ENCODE measurements at regions not wholly inside any gene's neighbourhood (a gene's known extent, or its start where the extent isn't known, plus 50 kb on each side); places are given as distances from the start of the nearest gene placed in this dataset.

- no peak for DNase-seq (ENCODE audit: low read depth in 1 of 2, low spot score in 1 of 2)
- TF ChIP-seq JUND (IDR thresholded peaks at IDR 0.05; ENCODE audit: low read depth) = no peak
- in situ Hi-C loops (cut with HindIII; ENCODE audit: low pct_unique_long_range_greater_than_20kb, low sequenced_read_pairs) = no loop called here
These were observed 385.0 kb downstream of the CD83 start for GRCh38 chr6:14502551-14502950.

GRCh38 chr6:14505401-14505800 lies 387.8 kb downstream of the CD83 start:
- in situ Hi-C loops (cut with HindIII; ENCODE audit: low pct_unique_long_range_greater_than_20kb, low sequenced_read_pairs) = no loop called here
- no peak for TF ChIP-seq JUND (IDR thresholded peaks at IDR 0.05; ENCODE audit: low read depth)
- no peak for DNase-seq (ENCODE audit: low read depth in 1 of 2, low spot score in 1 of 2)

DNA sequence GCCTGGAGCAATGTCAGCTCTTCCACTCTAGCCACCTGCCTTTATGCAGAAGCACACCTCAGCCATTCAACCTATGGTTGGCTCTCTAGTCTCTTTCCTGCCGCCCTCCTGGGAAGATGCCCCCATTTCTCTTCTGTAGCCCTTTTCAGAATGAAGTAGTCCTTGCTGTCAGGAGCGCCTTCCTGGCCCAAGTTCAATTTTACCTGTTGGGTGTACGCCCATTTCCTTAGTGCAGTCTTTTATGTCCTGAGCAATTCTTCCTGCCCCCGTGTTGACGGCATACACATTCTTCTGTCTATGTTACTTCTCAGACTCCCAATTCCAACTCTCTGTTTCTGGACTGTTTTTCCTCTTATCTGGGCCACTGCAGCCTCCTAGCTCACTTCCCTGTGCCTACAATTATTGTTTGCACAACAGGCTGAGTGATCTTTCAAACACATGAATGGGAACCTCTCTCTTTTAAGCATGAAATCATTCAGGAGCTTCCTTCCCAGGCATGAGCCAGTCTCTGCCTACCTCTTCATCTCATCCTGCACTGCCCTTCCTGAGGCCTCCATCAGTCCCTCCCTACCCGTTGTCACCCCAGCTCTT lies 389.2 kb downstream of the CD83 start:
- in situ Hi-C loops (cut with HindIII; ENCODE audit: low pct_unique_long_range_greater_than_20kb, low sequenced_read_pairs) = no loop called here
- no peak for DNase-seq (ENCODE audit: low read depth in 1 of 2, low spot score in 1 of 2)
- TF ChIP-seq JUND (IDR thresholded peaks at IDR 0.05; ENCODE audit: low read depth) = no peak

DNA sequence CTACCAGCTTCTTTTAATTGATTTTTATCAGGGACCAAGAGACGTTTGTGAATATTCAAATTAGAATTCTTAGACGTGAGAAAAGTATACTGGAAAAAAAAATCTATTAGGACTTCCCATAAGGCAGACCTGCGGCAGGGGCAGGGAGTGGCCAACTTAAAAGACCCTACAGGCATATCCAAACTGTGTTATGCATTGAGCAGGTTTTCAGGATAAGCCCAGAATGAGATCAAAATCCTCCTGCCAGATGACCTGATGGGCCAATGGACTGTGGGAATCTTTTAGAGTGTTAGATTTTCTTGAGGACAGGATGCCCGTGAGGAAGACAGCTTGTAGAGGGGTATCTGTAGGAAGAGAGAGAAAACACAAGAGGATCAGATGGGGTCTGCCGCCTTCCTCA lies 391.5 kb downstream of the CD83 start:
- no peak for TF ChIP-seq JUND (IDR thresholded peaks at IDR 0.05; ENCODE audit: low read depth)
- in situ Hi-C loops (cut with HindIII; ENCODE audit: low pct_unique_long_range_greater_than_20kb, low sequenced_read_pairs) = no loop called here
- DNase-seq (ENCODE audit: low read depth in 1 of 2, low spot score in 1 of 2) = no peak

DNA sequence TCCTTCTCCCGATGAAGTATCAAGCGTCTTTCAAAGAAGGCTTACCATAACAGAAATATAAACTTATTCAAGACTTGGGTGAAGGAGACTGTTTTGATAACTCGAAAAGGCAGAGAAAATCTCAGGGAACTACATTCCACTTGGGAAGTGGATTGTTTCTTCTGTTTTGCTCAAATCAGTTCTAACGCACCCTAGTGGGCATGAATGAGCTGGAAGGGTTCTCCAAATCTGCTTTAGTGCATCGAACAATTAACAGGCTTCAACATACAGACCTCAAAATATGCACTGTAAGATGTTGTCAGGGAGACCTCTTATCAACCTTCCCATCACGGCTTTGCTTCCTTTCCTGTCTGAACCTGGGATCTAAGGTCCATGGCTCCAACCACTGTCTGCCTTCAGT lies 392.5 kb downstream of the CD83 start:
- peak in 1 of 2 experiments; percentile 32 for DNase-seq (ENCODE audit: low read depth in 1 of 2, low spot score in 1 of 2)
- no peak for TF ChIP-seq JUND (IDR thresholded peaks at IDR 0.05; ENCODE audit: low read depth)
- in situ Hi-C loops (cut with HindIII; ENCODE audit: low pct_unique_long_range_greater_than_20kb, low sequenced_read_pairs) = no loop called here

- in situ Hi-C loops (cut with HindIII; ENCODE audit: low pct_unique_long_range_greater_than_20kb, low sequenced_read_pairs) = no loop called here
- TF ChIP-seq JUND (IDR thresholded peaks at IDR 0.05; ENCODE audit: low read depth) = no peak
- no peak for DNase-seq (ENCODE audit: low read depth in 1 of 2, low spot score in 1 of 2)
These were observed 393.6 kb downstream of the CD83 start for GRCh38 chr6:14511061-14511586.

DNA sequence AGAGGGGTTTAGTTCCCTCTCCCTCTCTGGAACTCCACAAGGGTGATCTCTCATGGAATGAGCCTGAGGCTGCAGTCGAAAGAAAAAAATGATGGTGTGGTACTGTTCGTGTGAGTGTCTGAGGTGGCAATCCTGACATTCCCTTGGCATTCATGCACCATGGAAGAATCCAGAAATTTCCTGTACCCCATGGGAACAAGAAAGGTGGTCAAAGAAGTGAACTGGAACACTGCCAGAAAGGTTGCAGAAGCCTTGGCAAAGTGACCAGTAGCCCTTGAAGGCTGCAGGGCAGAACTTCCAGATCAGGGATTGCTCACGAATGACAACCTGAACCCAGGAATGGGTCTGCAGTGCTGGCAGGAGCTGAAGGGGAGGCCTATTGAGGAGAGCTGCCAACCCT lies 394.7 kb downstream of the CD83 start:
- in situ Hi-C loops (cut with HindIII; ENCODE audit: low pct_unique_long_range_greater_than_20kb, low sequenced_read_pairs) = no loop called here
- TF ChIP-seq JUND (IDR thresholded peaks at IDR 0.05; ENCODE audit: low read depth) = no peak
- no peak for DNase-seq (ENCODE audit: low read depth in 1 of 2, low spot score in 1 of 2)

DNA sequence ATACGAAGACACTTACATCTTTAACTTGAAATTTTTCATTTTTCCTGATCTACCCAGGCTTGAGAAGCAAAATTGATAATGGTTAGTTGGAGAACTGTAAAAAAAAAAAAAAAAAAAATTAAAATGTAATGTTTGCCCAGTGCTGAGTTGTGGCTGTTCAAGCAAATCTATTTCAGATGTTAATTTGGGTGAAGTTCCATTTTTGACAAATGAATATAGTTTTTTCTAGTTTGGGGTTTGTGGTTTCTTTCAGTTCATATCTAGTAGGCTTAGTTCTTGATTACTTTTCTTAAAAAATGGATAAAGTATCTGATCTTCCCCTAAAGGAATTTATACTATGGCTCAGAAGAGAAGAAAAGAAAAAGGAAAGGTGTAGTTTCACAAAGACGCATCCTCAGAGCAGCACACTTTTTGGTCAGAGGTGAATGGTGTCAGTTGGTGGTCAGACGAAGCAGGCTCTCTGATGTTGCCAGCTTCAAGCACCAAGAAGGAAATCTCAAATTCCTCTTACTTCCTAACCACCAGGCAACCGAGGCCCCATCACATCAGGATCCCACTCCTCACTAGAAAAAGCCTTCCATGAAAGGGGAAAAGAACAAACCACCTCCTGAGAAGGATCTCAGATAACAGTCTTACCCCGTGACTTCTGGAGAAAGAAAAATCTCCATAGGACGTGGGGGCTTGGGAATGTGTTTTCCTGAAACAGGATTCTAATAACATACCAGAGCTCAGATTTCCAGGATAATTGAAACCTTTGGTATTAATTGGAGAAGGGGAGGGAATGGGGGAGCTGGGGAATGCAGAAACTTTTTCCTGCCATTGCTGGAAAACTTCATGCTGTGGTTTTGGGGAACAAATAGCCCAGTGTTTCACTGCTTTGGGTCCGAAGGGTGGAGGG lies 396.2 kb downstream of the CD83 start:
- TF ChIP-seq JUND (IDR thresholded peaks at IDR 0.05; ENCODE audit: low read depth) = no peak
- in situ Hi-C loops (cut with HindIII; ENCODE audit: low pct_unique_long_range_greater_than_20kb, low sequenced_read_pairs) = no loop called here
- DNase-seq (ENCODE audit: low read depth in 1 of 2, low spot score in 1 of 2) = no peak

GRCh38 chr6:14516956-14517355 lies 399.4 kb downstream of the CD83 start:
- peak in 1 of 2 experiments; percentile 49 for DNase-seq (ENCODE audit: low read depth in 1 of 2, low spot score in 1 of 2)
- in situ Hi-C loops (cut with HindIII; ENCODE audit: low pct_unique_long_range_greater_than_20kb, low sequenced_read_pairs) = no loop called here
- TF ChIP-seq JUND (IDR thresholded peaks at IDR 0.05; ENCODE audit: low read depth) = no peak

- DNase-seq (ENCODE audit: low read depth in 1 of 2, low spot score in 1 of 2) = no peak
- no peak for TF ChIP-seq JUND (IDR thresholded peaks at IDR 0.05; ENCODE audit: low read depth)
- in situ Hi-C loops (cut with HindIII; ENCODE audit: low pct_unique_long_range_greater_than_20kb, low sequenced_read_pairs) = no loop called here
These were observed 400.0 kb downstream of the CD83 start for GRCh38 chr6:14517516-14518105.

DNA sequence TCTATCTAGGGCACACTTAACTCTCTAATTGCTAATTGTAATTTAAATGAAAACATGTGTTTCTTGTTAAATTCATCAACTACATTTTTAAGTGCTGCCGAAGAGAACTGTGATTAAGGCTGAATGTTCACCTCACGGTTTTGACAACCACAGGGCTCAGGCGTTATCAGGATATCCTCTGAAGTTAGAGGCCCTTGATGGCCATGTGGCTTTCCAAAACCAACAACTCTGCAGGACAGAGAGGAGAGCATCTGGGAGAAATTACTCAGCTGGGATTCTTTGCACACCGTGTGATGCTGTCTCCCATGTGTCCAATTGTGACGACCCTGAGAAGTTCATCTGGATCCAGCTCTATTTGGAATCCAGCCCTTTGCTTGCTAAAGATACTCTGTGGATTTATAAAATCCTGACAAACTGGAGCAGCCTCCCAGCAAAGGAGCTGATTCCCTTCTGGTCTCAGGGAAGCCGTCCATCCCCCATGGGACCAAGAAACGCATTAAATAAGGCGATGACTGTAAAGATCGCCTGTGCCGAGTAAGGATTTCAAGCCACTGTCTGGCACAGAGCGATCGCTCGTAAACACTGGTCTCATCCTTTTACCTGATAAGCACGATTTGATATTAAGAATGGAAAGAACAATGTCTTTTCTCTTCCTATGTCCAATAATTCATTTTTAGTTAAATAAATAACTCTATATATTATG lies 401.1 kb downstream of the CD83 start:
- in situ Hi-C loops (cut with HindIII; ENCODE audit: low pct_unique_long_range_greater_than_20kb, low sequenced_read_pairs) = no loop called here
- no peak for DNase-seq (ENCODE audit: low read depth in 1 of 2, low spot score in 1 of 2)
- no peak for TF ChIP-seq JUND (IDR thresholded peaks at IDR 0.05; ENCODE audit: low read depth)

DNA sequence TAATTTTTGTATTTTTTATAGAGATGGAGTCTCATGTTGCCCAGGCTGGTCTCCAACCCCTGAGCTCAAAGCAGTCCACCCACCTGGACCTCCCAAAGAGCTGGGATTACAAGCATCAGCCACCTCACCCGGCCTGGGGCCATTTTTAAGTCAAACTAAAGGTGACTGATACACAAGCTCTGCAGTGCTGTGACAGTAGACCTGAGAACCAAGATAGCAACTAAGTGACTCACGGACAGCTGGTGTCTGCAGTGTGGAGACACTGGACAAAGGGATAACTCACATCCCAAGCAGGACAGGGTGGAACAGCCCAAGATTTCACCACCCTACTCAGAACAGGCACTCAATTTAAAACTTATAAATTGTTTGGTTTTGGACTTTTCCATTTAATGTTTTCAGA lies 402.5 kb downstream of the CD83 start:
- TF ChIP-seq JUND (IDR thresholded peaks at IDR 0.05; ENCODE audit: low read depth) = no peak
- in situ Hi-C loops (cut with HindIII; ENCODE audit: low pct_unique_long_range_greater_than_20kb, low sequenced_read_pairs) = no loop called here
- no peak for DNase-seq (ENCODE audit: low read depth in 1 of 2, low spot score in 1 of 2)
